Activated T-cell treated with anti-CD3 and anti-CD28 coated beads, Interleukin-2, amount 50 U/mL, for 48 hours (primary cell): ENCODE measurements at regions not wholly inside any gene's neighbourhood (a gene's known extent, or its start where the extent isn't known, plus 50 kb on each side); places are given as distances from the start of the nearest gene placed in this dataset.

Experiments
- DNase-seq, 2 experiments: peaks; one replicate each; pipeline ENCODE4 v3.0.0-alpha.2; 2020

- DNase-seq: no peak
Measured at GRCh38 chrX:13144927-13145655, 100.7 kb upstream of the FAM9C start.

- no peak for DNase-seq
Measured at GRCh38 chrX:13142891-13143290, 98.5 kb upstream of the FAM9C start.

- DNase-seq: no peak
Measured at GRCh38 chrX:13140007-13140406, 95.6 kb upstream of the FAM9C start.

DNA sequence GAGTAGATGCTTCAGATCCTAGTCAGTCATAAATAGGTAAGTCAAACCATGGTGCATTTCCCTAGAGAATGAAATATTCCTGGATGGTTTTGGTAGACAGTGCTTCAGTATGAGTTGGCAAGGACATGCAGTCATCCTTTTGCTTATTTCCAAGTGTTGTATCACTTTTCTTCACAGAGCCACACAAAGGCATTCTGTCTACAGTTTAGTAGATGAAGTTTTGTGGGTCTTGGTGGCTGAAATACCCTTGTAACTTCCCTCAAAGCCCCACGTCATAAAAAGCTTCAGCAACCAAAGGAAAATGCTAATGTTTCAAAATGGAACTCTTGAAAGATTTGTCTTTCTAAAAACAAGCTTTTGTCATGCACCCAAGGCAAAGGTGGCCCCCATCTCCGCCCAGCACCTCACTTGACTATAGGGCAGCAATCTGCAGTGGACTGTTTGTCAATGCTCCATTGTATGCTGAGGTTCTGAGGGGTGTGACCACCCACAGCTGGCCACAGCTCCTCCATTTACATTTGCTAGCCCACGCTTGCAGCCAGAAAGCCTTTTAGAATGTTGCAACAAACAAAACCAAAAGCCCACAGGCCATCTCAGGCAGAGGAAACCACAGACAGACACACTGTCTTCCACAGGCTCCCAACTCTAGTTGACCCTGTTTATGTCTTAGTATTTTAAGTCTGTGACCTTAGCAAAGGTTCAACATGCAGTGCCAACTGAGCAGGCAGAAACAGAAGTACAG lies 87.1 kb upstream of the FAM9C start:
- DNase-seq: no peak

- DNase-seq: no peak
Measured at GRCh38 chrX:13130816-13131215, 86.4 kb upstream of the FAM9C start.

GRCh38 chrX:13128104-13128503 lies 83.7 kb upstream of the FAM9C start:
- DNase-seq: no peak

DNA sequence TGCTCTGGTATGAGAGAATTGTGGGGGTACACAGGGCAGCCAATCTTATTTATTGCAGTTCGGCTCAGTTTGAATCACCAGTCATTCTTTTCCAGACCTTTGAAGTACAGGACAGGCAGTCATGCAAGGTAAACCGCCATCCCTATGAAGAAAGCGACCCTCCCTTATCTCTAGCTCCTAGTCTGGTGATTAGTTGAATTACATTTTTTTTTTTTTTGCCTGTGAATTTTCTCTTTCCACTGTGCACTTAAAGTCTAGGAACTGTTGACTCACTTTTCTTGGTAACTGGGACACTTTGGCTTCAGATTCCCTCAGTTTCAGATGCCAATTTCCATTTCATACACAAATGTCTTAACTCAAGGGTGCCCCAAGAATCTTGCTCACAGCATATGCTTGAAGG lies 82.4 kb upstream of the FAM9C start:
- DNase-seq: no peak

- DNase-seq: no peak
Measured at GRCh38 chrX:13125188-13125587, 80.8 kb upstream of the FAM9C start.

DNA sequence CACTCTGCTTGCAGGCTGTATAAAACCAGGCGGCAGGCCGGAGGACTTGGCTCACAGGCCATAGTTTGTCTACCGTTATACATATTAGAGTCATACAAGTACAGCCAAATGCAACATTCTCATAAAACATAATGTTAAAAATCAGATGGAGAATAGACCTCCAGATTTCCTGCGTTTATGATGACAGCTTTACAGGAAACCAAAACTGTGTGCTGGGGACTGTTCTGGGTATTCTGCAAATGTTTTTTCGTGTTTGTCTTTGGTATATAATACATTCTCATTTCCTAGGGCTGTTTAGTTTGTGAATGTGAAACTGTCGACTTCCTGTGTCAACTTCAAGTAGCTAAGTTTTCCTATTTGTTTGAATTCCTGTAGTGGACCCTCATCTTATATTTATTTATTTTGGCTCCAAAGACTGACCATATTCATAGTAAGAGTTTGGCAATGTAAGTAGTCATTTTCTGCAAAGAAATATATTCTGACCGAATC lies 79.5 kb upstream of the FAM9C start:
- no peak for DNase-seq

- no peak for DNase-seq
Measured at GRCh38 chrX:13123247-13123856, 78.9 kb upstream of the FAM9C start.

GRCh38 chrX:13121020-13121555 lies 76.7 kb upstream of the FAM9C start:
- no peak for DNase-seq

GRCh38 chrX:13120017-13120416 lies 75.6 kb upstream of the FAM9C start:
- DNase-seq: no peak

DNA sequence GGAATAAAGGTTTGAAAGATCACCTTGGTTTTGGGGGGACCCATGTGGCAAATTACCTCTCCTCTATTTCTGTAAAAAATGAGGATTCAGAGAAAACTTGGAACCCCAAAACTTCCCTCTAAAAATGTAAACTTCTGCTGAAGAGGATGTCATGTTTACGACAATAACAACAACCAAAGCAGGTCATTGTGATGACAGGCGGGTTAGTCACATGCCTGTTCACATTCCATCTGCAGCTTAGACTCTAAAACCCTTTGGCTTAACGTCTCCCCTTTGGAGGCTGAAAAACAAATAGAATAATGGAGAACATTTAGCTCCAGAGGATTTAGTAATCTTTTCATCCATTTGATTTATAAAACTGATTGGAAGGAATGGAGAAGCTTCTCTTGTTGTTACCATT lies 75.0 kb upstream of the FAM9C start:
- no peak for DNase-seq

GRCh38 chrX:13115146-13115855 lies 70.9 kb upstream of the FAM9C start:
- DNase-seq: no peak

DNA sequence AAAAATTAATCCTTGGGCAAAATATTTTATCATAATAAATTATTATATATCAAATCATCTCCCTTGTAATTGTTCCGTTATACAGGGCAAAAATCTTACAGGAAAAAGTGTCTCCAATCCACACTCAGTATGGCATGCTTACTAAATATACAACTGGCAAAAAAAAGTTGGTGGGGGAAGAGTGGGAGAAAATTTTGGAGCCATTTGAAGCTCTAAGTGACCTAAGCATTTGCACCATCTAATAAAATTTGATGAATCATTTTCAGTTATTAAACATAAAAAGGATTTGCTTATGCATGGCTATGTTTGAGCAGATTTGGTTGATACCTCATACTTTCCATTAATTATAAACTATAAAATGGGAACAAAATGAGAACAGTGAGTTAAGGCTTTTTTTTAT lies 68.1 kb upstream of the FAM9C start:
- DNase-seq: no peak

GRCh38 chrX:13110433-13111324 lies 66.3 kb upstream of the FAM9C start:
- no peak for DNase-seq

GRCh38 chrX:13109817-13110216 lies 65.4 kb upstream of the FAM9C start:
- DNase-seq: no peak

- DNase-seq: no peak
Measured at GRCh38 chrX:13103914-13104274, 59.5 kb upstream of the FAM9C start.

DNA sequence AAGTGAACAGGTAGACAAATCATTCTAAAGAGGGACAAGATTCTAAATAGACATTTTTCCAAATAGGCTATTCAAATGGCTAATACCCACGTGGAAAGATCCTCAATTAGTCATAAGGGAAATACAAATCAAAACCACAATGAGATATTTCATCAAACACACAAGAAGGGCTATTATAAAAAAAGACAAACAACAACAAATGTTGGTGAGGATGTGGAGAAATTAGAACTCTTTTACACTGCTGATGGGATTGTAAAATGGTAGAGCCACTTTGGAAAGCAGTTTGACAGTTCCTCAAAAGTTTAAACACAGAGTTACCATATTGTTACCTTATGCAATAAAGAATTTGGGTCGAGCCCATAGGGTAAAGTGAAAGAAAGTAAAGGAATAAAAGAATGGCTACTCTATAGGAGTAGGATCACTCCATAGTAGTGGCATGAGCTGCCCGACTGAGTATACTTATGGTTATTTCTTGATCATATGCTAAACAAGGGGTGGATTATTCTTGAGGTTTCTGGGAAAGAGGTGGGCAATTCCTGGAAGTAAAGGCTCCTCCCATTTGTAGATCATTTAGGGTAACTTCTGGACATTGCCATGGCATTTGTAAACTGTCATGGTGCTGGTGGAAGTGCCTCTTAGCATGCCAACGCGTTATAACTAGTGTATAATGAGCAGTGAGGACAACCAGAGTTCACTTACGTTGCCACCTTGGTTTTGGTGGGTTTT lies 58.9 kb upstream of the FAM9C start:
- no peak for DNase-seq

- DNase-seq: no peak
Measured at GRCh38 chrX:13102636-13103035, 58.2 kb upstream of the FAM9C start.

DNA sequence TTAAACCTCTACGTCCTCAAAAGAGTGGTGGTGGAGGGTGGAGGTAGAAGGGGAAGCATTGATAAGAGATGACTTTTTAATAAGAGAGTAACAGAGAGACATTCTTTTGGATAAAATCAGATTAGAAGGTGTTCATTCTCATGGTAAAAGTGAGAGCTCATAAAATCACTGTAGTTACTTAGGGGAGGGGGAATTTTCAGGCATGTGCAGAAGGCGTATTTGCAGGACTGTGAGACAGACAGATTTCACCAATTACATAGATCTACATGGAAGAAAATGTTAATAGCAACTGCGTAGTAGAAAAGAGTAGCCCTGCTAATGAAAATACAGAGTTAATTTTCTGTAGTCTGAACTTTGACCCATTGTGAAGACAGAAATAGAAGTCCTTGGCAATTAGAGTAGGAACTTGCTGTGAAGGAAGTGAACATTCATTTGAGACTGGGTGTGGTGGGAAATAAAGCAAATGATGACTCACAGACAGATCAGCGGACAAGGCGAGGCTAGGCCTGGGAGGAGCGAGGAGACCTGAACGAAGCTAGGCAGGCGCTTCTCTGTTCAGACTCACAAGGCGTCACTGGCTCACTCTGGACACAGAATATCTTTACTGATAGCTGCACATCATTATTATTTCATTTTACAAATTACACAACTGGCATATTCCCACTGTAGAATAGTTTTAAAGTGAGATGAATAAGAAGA lies 57.2 kb upstream of the FAM9C start:
- peak in 1 of 2 experiments; percentile 49 for DNase-seq
